ENCODE measurements at regions not wholly inside any gene's neighbourhood (a gene's known extent, or its start where the extent isn't known, plus 50 kb on each side); places are given as distances from the start of the nearest gene placed in this dataset.
A peak's percentile ranks its signal among the peaks of the same experiment; 100 is the strongest.
"Not testable (repeated sequence)": the region's sequence is repeated elsewhere in the genome, so short reads cannot be mapped to it uniquely, and the experiment has no call there.

GRCh38 chr15:60138397-60138968 is 134.4 kb downstream of the FOXB1 start:
- no peak for DNase-seq

GRCh38 chr15:60152386-60152785 is 148.3 kb downstream of the FOXB1 start:
- no peak for DNase-seq

DNA sequence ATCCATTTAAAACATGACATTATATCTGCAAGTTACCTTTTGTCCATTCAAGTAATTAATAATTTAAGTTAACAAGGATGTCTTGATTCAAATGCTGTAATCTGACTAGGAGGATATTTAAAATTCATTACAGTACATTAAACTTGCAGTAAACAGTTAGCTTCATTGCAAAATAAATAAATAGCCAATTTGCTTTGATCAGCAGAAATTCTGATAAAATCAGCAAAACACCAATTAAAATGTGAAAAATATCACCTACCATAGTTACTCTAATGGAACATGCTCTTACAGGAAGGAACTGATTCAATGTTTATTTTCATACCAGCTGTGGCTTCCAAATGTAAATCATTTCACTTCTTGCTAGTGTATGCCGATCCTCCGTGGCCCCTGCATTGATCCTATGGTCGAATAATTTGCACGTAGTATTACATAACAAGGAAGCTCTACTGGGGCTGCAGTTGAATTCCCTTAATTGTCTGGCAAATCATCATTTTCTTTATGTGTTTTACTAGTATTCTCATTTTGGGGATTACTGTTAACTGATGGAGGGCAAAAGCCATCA is 150.7 kb downstream of the FOXB1 start:
- DNase-seq = no peak

- no peak for DNase-seq
Measured at GRCh38 chr15:60155661-60156060, 151.6 kb downstream of the FOXB1 start.

DNA sequence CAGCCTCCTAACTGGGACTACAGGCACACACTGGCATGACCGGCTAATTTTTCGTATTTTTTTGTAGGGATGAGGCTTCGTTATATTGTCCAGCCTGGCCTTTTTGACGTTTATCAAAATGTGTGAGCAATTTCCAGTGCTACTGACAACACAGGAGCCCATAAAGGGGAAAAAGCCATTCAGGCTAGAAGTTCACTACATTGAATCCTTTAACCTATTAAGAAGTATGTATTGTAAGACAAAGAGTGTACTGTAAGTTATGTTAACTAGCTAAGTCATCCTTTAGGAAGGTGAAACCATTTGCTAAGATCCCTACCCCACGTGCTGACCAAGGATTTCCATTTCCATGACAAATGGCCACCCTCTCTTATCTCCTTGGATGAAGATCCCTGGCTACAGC is 156.8 kb downstream of the FOXB1 start:
- no peak for DNase-seq

- no peak for DNase-seq
Measured at GRCh38 chr15:60161704-60162103, 157.6 kb downstream of the FOXB1 start.

DNA sequence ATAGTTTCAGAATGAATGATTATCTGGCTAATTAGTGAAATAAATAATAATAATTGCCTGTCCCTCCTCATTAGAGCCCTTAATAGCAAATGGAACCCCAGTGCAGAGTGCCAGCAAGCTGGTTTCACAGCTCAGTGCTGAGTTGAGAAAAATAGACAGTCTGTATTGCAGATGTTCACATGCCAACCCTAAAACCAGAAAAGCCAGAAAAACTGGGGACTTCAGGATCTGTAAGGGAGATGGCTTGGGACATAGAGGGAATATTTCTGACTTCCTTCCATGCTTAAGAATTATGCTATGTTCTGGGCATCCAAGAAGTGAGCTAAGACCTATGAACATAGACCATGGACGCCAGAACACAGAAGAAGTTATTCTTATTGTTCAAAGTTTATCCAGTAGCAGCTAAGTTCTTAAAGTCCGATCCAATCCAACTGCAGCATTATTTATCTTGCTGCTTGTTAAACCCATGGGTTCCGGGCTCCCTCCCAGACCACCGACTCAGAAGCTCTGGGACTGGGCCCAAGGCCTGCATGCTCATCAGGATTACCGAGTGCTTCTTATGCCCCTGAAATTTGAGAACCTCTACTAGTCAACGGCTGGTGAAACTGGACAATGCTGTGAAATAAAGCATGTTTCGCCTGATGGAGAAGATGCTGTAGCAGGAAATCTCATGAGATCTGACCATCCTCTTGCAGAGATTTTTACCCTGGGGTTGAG is 158.3 kb downstream of the FOXB1 start:
- no peak for DNase-seq

- DNase-seq = no peak
Measured at GRCh38 chr15:60162968-60163355, 158.9 kb downstream of the FOXB1 start.

- no peak for DNase-seq
Measured at GRCh38 chr15:60165111-60165510, 161.0 kb downstream of the FOXB1 start.

- DNase-seq = no peak
Measured at GRCh38 chr15:60172143-60172542, 168.0 kb downstream of the FOXB1 start.

- DNase-seq = peak; percentile 28 to 29
Measured at GRCh38 chr15:60179786-60180391, 175.8 kb downstream of the FOXB1 start.

GRCh38 chr15:60181957-60182356 is 177.8 kb downstream of the FOXB1 start:
- DNase-seq = not testable (repeated sequence)

DNA sequence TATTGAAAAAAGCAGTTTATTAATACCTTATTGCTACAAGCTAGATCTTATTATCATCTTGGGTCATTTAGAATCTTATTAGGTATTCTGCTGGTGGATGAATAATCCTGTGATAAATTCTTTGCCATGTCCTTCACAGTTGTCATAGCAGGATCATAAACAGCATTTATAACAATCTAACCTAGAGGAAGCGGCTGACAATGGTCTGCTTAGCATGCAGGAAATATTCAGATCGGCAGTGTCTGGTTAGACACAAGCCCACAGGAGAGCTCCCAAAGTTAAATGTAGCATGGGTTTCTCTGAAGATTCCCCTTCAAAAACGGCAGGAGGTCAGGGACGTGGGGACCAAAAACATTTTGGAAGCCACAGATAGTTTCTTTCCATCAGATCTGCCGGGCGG is 179.3 kb downstream of the FOXB1 start:
- DNase-seq = no peak

DNA sequence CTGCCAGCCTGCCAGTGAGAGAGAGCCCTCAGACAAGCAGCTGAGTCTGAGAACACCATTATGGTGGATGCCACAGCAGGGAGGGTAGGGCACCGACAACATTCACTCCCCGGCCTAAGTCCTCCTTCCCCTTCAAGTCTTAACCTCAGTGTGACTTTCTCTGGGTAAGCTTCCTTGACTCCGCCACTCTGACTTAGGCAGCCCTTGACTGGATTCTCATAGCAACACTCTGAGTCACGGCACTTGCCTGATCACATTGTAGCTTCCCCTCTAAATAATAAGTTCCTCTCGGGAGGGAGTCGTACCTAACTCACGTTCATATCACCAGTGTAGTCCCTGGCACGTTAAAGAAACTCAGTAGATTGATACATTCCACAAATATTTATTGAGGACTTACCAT is 180.5 kb downstream of the FOXB1 start:
- no peak for DNase-seq

- no peak for DNase-seq
Measured at GRCh38 chr15:60191016-60191415, 186.9 kb downstream of the FOXB1 start.

DNA sequence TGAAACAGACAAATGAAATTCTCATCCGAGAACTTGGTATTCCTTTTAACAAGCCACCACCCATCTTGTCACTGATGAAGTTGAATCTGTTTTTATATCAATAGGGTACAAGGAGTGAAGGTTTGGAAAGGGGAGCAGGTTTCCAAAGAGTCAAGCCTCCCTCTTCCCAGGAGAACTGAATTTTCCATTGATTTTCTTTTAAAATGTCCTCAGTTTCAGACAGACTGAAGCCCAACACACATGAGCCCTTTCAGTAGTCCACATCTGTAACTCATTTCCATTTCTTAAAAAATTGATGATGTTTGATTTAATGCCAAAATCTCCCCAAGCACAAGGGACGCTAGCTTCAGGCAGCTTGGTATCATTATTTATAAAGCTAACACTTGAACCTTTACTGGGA is 187.7 kb downstream of the FOXB1 start:
- no peak for DNase-seq

DNA sequence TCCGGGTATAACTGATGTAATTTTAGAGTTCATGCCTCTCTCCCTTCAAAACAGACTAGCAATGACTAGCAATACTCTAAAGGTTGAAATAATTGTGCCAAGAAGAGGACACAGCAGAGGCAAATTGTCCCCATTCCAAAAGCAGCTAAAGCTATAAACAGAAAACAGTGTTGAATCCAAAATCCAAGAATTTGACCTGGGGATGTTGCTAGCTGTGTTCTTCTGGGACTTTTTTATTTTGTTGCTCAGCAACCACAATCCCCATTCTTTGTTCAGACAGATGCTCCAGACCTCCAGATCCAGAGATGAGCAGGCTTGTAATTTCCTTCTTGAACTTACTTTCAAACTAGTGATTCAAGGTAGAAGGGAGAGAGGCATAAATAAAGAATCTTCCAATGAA is 191.5 kb downstream of the FOXB1 start:
- no peak for DNase-seq

GRCh38 chr15:60204131-60204885 is 193.5 kb downstream of the ANXA2 start:
- DNase-seq = no peak

DNA sequence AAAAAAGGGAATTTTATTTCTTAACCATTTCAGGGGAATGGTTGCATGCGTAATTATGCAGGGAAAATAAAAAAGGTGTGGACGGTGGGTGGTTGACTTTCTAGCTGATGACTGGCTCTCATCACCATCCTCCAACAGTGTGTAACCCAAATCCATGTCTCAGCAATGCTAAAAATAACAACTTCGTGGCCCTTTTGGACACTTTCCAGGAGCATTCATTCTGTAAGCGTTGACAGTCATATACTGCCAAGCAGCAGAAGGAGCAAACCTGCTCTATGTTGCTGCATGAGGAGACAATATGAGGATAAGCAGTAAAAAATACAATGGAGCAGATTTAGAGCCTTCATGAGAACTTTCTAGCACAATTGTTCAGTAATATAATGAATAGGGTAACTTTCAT is 189.1 kb downstream of the ANXA2 start:
- no peak for DNase-seq

GRCh38 chr15:60212536-60212935 is 185.2 kb downstream of the ANXA2 start:
- no peak for DNase-seq

DNA sequence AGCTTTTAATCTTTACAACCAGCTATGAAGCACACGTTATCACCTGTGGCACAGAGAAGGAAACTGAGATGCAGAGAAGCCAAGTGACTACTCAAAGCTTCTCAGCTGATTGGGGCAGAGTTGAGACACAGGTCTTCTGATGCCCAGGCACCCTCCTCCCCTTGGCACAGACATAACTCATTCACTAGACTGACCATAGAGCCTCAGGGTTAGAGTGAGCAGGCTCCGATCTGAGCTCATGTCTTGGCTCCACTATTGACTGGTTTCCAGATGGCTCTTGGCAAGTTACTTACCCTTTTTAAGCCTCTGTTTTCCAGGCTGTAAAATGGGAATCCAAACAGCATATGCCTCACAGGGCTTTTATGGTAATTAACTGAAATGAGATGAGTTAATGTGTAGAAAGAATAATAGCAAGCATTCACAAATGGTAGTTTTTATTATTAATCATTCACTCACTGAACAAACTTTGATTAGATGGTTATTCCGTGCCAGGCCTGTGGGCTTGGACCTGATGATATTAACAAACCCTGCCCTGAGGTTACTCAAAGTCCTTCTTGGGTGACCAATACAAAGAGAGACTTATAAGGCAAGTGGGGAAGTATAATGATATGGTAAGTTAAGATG is 184.3 kb downstream of the ANXA2 start:
- no peak for DNase-seq

GRCh38 chr15:60214201-60214600 is 183.6 kb downstream of the ANXA2 start:
- DNase-seq = no peak
